GM12878 (cell line): ENCODE measurements at regions not wholly inside any gene's neighbourhood (a gene's known extent, or its start where the extent isn't known, plus 50 kb on each side); places are given as distances from the start of the nearest gene placed in this dataset.

Experiments used
- ATAC-seq: fragments of 200-7000 bp; cut with Tn5 transposase; 3 replicates; pipeline ENCODE4 v1.9.1; 2020; ENCODE audit warnings: mild to moderate bottlenecking, moderate library complexity
- BruUV-seq: library from RNA; stranded (reverse); fragments of 400-500 nt; replicated peaks from 2 replicates; lab custom pipeline; 2021; lab: Mats Ljungman, UMichigan
- CTCF ChIA-PET: fragments of 300-600 bp; sonication (Branson Sonifier 250); formaldehyde crosslinking; extraction: SDS; loops from one replicate; lab custom pipeline; 2021; ENCODE audit warnings: inconsistent platforms; lab: Yijun Ruan, JAX
- POLR2A ChIA-PET: fragments of 350-600 bp; formaldehyde crosslinking; extraction: SDS; loops from one replicate; lab custom pipeline; 2021; ENCODE audit warnings: inconsistent platforms; lab: Charles Lee
- RAD21 ChIA-PET: fragments of 300-600 bp; sonication (Branson Sonifier 250); formaldehyde crosslinking; loops from one replicate; lab custom pipeline; 2023; ENCODE audit warnings: antibody characterized with exemption; ENCODE audit not compliant: unreplicated experiment; lab: Charles Lee
- SMC1A ChIA-PET: fragments of 300-600 bp; sonication (Branson Sonifier 250); formaldehyde crosslinking; loops from one replicate; lab custom pipeline; 2023; ENCODE audit not compliant: unreplicated experiment, uncharacterized antibody; lab: Charles Lee
- DNase-seq: peaks from one replicate; pipeline ENCODE4 v3.0.0-alpha.2; 2011; ENCODE audit warnings: low read depth, low spot score
- FAIRE-seq: peaks from 3 replicates; lab custom pipeline; 2011; peaks lifted over from hg19 to GRCh38; lab: Jason Lieb, UNC
- H2AFZ ChIP-seq: 2 replicates; pipeline ENCODE4 v1.6.0; 2011; ENCODE audit warnings: low read depth, low read length, control low read depth; ENCODE audit not compliant: control insufficient read depth
- H3K27ac ChIP-seq: 2 replicates; pipeline ENCODE4 v1.5.1; 2011; ENCODE audit warnings: control low read depth; ENCODE audit not compliant: control insufficient read depth, insufficient read depth
- H3K27me3 ChIP-seq, 2 experiments: replicated peaks in 1 of 2; 2 replicates each; pipeline versions ENCODE4 v1.6.0 to v1.6.1; 2011; ENCODE audit warnings: low read length in 1 of 2; ENCODE audit not compliant: control insufficient read depth in 2 of 2, insufficient read depth in 2 of 2
- H3K36me3 ChIP-seq, 2 experiments: 2 replicates each; pipeline ENCODE4 v1.5.1; 2011; ENCODE audit warnings: low read length in 1 of 2; ENCODE audit not compliant: control insufficient read depth in 2 of 2, insufficient read depth in 2 of 2
- H3K4me1 ChIP-seq: 2 replicates; pipeline ENCODE4 v1.6.1; 2011; ENCODE audit warnings: mild to moderate bottlenecking, low read length, moderate library complexity, mixed read lengths; ENCODE audit not compliant: control insufficient read depth, insufficient read depth
- H3K4me2 ChIP-seq: 2 replicates; pipeline ENCODE4 v1.6.0; 2011; ENCODE audit warnings: control low read depth; ENCODE audit not compliant: control insufficient read depth, insufficient read depth
- H3K4me3 ChIP-seq: fragments of 200-600 bp; sonication (generic); 2 replicates; pipeline ENCODE4 v1.5.1; 2016
- H3K79me2 ChIP-seq: 2 replicates; pipeline ENCODE4 v1.6.0; 2011; ENCODE audit warnings: low read length; ENCODE audit not compliant: control insufficient read depth, insufficient read depth
- H3K9ac ChIP-seq: 2 replicates; pipeline ENCODE4 v1.8.0; 2011; ENCODE audit warnings: low read length, control low read depth, mixed read lengths; ENCODE audit not compliant: control insufficient read depth, insufficient read depth
- H3K9me3 ChIP-seq: replicated peaks from 3 replicates; pipeline ENCODE4 v1.5.1; 2011; ENCODE audit warnings: mild to moderate bottlenecking, low read length; ENCODE audit not compliant: control insufficient read depth, insufficient read depth
- H4K20me1 ChIP-seq: 2 replicates; pipeline ENCODE4 v1.6.0; 2011; ENCODE audit not compliant: control insufficient read depth, insufficient read depth
- BHLHE40 ChIP-seq, 2 experiments: fragments of 450-650 bp in 1 of 2; IDR thresholded peaks; 2 replicates each; pipeline ENCODE4 v1.6.1; 2011 to 2017; ENCODE audit warnings: low read depth in 2 of 2, borderline replicate concordance in 1 of 2, improper control_type of control experiment in 1 of 2, low read length in 1 of 2, mild to moderate bottlenecking in 1 of 2
- EGR1 ChIP-seq, 2 experiments: IDR thresholded peaks; 1 replicate in 1 of 2; 2 replicates in 1 of 2; pipeline ENCODE4 v1.6.1; 2011 to 2012; ENCODE audit warnings: low read depth in 2 of 2, low read length in 2 of 2, borderline replicate concordance in 1 of 2, mild to moderate bottlenecking in 1 of 2, moderate library complexity in 1 of 2
- GABPA ChIP-seq: IDR thresholded peaks from 2 replicates; pipeline ENCODE4 v1.6.1; 2014; ENCODE audit warnings: antibody characterized with exemption, low read depth, mild to moderate bottlenecking, inconsistent platforms
- HDAC6 ChIP-seq: fragments of 200-600 bp; sonication (generic); IDR thresholded peaks from one replicate; pipeline ENCODE4 v1.8.0; 2017; ENCODE audit warnings: antibody characterized with exemption; ENCODE audit not compliant: unreplicated experiment
- IRF4 ChIP-seq: IDR thresholded peaks from 2 replicates; pipeline ENCODE4 v1.6.1; 2011; ENCODE audit warnings: low read depth, low read length
- JUNB ChIP-seq: IDR thresholded peaks from 2 replicates; pipeline ENCODE4 v1.6.1; 2016; ENCODE audit warnings: antibody characterized with exemption, mild to moderate bottlenecking
- JUND ChIP-seq: IDR thresholded peaks from 2 replicates; pipeline ENCODE4 v1.6.1; 2012; ENCODE audit warnings: low read depth, mild to moderate bottlenecking, low read length, improper control_type of control experiment, moderate library complexity
- MLLT1 ChIP-seq: fragments of 450-650 bp; IDR thresholded peaks from 2 replicates; pipeline ENCODE4 v1.6.1; 2016; ENCODE audit warnings: mild to moderate bottlenecking
- POU2F2 ChIP-seq: IDR thresholded peaks from 3 replicates; pipeline ENCODE4 v1.6.1; 2011; ENCODE audit warnings: low read depth, mild to moderate bottlenecking, low read length, borderline replicate concordance
- RB1 ChIP-seq: fragments of 450-650 bp; formaldehyde crosslinking; IDR thresholded peaks from 2 replicates; pipeline ENCODE4 v1.6.1; 2017; ENCODE audit warnings: mild to moderate bottlenecking, borderline replicate concordance
- RBBP5 ChIP-seq: fragments of 200-600 bp; sonication (generic); conservative IDR thresholded peaks from 2 replicates; pipeline ENCODE4 v1.6.1; 2016
- SMARCA5 ChIP-seq: fragments of 450-650 bp; IDR thresholded peaks from 2 replicates; pipeline ENCODE4 v1.6.1; 2017; ENCODE audit warnings: mild to moderate bottlenecking
- STAT1 ChIP-seq: fragments of 450-650 bp; conservative IDR thresholded peaks from 2 replicates; pipeline ENCODE4 v1.6.1; 2014; ENCODE audit warnings: antibody characterized with exemption, mild to moderate bottlenecking
- WRNIP1 ChIP-seq: IDR thresholded peaks from 2 replicates; pipeline ENCODE4 v1.6.1; 2011; ENCODE audit warnings: low read depth, low read length, improper control_type of control experiment, borderline replicate concordance
- ZNF217 ChIP-seq: fragments of 450-650 bp; IDR thresholded peaks from 2 replicates; pipeline ENCODE4 v1.6.1; 2017; ENCODE audit warnings: antibody characterized with exemption, mild to moderate bottlenecking
- ZNF274 ChIP-seq: IDR thresholded peaks from one replicate; pipeline ENCODE4 v1.8.0; 2011; ENCODE audit not compliant: insufficient read length, insufficient read depth
- ZNF622 ChIP-seq: fragments of 450-650 bp; IDR thresholded peaks from 2 replicates; pipeline ENCODE4 v1.6.1; 2017; ENCODE audit warnings: mild to moderate bottlenecking, inconsistent platforms
- WGBS: methylation state at CpG from one replicate; pipeline ENCODE4 v1.1.6; 2016; ENCODE audit warnings: low lambda C conversion rate; ENCODE audit not compliant: insufficient replicate concordance, insufficient coverage; ENCODE audit errors: missing lambda C conversion rate; 5-methylcytosine and 5-hydroxymethylcytosine counted together
- in situ Hi-C: fragments of 300-500 bp; cut with MboI; formaldehyde crosslinking; loops from 9 replicates; pipeline ENCODE4 v1.14.3; 2018; ENCODE audit warnings: mixed read lengths
- intact Hi-C: fragments of 100-400 bp; cut with micrococcal nuclease; formaldehyde crosslinking; loops from one replicate; pipeline ENCODE4 v1.14.2; 2022; ENCODE audit not compliant: unreplicated experiment

GRCh38 chr14:39621678-39622077 lies 189.4 kb upstream of the FBXO33 start:
- no peak overlapping the region for H3K4me2 ChIP-seq
- H3K9ac ChIP-seq: no peak overlapping the region
- H3K27ac ChIP-seq: no peak overlapping the region
- ChIA-PET RAD21 (no interaction called here), CTCF (no interaction called here), POLR2A (no interaction called here), SMC1A (no interaction called here)
- intact Hi-C loops: no loop called here
- BruUV-seq: no TSS peak
- H3K4me3 ChIP-seq: no peak overlapping the region
- no peaks in the 10 kb centered on the region for H3K79me2 ChIP-seq
- 35% methylated on average over 1 of the region's 1 CpG for WGBS
- no peaks in the 10 kb centered on the region for H3K36me3 ChIP-seq
- H3K9me3 ChIP-seq: no peaks in the 10 kb centered on the region
- no peak for FAIRE-seq
- no peak overlapping the region for H2AFZ ChIP-seq
- in situ Hi-C loops: no loop called here
- no peak for DNase-seq
- ATAC-seq: no peak
- H3K27me3 ChIP-seq: no peaks in the 10 kb centered on the region
- no peaks in the 10 kb centered on the region for H3K4me1 ChIP-seq
- no peaks in the 10 kb centered on the region for H4K20me1 ChIP-seq
- TF ChIP-seq SMARCA5: no peak
- no peak for TF ChIP-seq EGR1 (IDR thresholded peaks at IDR 0.05; ENCODE audit: borderline replicate concordance in 1 of 2, low read depth in 2 of 2, low read length in 2 of 2)
- TF ChIP-seq JUNB: no peak
- no peak for TF ChIP-seq RB1
- no peak for TF ChIP-seq WRNIP1
- TF ChIP-seq ZNF274: no peak
- TF ChIP-seq BHLHE40 (IDR thresholded peaks at IDR 0.05; ENCODE audit: borderline replicate concordance in 1 of 2, low read depth in 2 of 2, low read length in 1 of 2): no peak
- no peak for TF ChIP-seq JUND
- TF ChIP-seq ZNF217: no peak
- no peak for TF ChIP-seq ZNF622
- TF ChIP-seq HDAC6: no peak
- no peak for TF ChIP-seq MLLT1
- TF ChIP-seq RBBP5: no peak
- TF ChIP-seq IRF4: no peak
- TF ChIP-seq GABPA: no peak
- no peak for TF ChIP-seq POU2F2
- no peak for TF ChIP-seq STAT1
